ENCODE measurements at regions not wholly inside any gene's neighbourhood (a gene's known extent, or its start where the extent isn't known, plus 50 kb on each side); places are given as distances from the start of the nearest gene placed in this dataset.

- TF ChIP-seq CTCF (IDR thresholded peaks at IDR 0.05; ENCODE audit: low read depth, low read length, missing control alignments) = no peak
- no peak for DNase-seq (ENCODE audit: extremely low read depth, low read depth)
- H3K4me3 ChIP-seq (replicated peaks; ENCODE audit: low read depth, low read length) = no peak overlapping the region
Observed at GRCh38 chr4:104719539-104720230, 225.0 kb upstream of the CXXC4 start.

DNA sequence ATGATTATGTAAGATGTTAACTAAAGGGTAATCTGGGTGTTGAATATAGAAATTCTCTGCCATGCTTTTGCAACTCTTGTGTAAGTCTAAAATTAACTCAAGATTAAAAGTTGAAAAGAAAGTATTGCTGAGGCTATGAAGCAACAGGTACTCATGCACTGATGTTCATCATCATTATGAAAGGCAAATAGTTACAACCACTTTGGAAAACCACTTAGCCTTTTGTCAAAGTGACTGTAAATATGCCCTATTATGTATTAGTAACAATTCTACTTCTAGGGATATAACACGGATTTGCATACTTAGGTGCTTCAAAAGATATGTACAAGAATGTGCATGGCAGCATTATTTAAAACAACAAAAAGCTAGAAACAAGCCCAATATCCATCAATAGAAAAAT lies 227.8 kb upstream of the CXXC4 start:
- no peak for DNase-seq (ENCODE audit: extremely low read depth, low read depth)
- TF ChIP-seq CTCF (IDR thresholded peaks at IDR 0.05; ENCODE audit: low read depth, low read length, missing control alignments) = no peak

DNA sequence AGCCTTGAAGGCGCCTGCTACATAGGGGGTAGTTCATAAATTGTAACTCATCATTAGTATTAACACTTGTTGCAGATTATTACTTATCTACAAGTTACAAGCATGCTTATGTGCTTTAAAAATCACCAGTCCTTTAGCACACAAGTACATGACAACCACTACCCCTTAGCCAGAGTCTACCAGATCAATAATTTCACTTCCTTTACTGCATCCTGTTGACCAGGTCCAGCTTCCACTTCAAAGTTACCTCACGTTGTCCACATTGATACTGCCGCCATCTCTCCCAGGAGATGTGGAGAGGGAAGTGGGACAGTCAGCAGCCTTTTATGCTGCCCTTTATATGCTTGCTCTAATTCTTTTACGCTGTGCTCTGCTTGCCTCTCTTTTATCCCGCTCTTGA lies 231.3 kb upstream of the CXXC4 start:
- no peak overlapping the region for H3K4me3 ChIP-seq (replicated peaks; ENCODE audit: low read depth, low read length)
- TF ChIP-seq CTCF (IDR thresholded peaks at IDR 0.05; ENCODE audit: low read depth, low read length, missing control alignments) = no peak
- no peak for DNase-seq (ENCODE audit: extremely low read depth, low read depth)

More for the DNA sequence above, 227.8 kb upstream of the CXXC4 start:
- H3K4me3 ChIP-seq (replicated peaks; ENCODE audit: low read depth, low read length) = no peak overlapping the region

- H3K4me3 ChIP-seq (replicated peaks; ENCODE audit: low read depth, low read length) = no peak overlapping the region
- no peak for TF ChIP-seq CTCF (IDR thresholded peaks at IDR 0.05; ENCODE audit: low read depth, low read length, missing control alignments)
- DNase-seq (ENCODE audit: extremely low read depth, low read depth) = no peak
Observed at GRCh38 chr4:104727643-104728042, 232.9 kb upstream of the CXXC4 start.

- TF ChIP-seq CTCF (IDR thresholded peaks at IDR 0.05; ENCODE audit: low read depth, low read length, missing control alignments) = no peak
- H3K4me3 ChIP-seq (replicated peaks; ENCODE audit: low read depth, low read length) = no peak overlapping the region
- DNase-seq (ENCODE audit: extremely low read depth, low read depth) = no peak
Observed at GRCh38 chr4:104728380-104729122, 233.9 kb upstream of the CXXC4 start.

DNA sequence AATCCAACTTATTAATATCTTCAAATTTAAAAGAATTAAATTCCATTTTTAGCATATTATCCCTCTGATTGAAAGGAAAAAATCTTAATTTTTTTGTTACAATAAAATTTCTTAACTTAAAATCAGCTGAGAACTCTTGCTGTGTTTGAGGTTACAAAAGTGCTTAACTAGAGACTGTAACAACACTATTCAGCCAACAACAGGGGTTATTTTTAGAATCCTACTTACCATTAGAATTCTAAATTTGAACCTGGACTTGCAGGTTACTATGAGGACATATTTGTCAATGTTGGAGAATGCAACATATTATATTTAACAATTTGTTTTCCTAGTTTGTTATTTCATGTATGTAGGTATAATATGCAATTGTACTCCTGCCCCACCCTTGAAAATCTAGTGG lies 238.1 kb upstream of the CXXC4 start:
- no peak overlapping the region for H3K4me3 ChIP-seq (replicated peaks; ENCODE audit: low read depth, low read length)
- DNase-seq (ENCODE audit: extremely low read depth, low read depth) = no peak
- no peak for TF ChIP-seq CTCF (IDR thresholded peaks at IDR 0.05; ENCODE audit: low read depth, low read length, missing control alignments)
